BJ (cell line): ENCODE measurements at regions not wholly inside any gene's neighbourhood (a gene's known extent, or its start where the extent isn't known, plus 50 kb on each side); places are given as distances from the start of the nearest gene placed in this dataset.
A peak's percentile ranks its signal among the peaks of the same experiment; 100 is the strongest.

ENCODE experiments used
- CTCF ChIA-PET: fragments of 350-600 bp; formaldehyde crosslinking; extraction: SDS; loops from one replicate; lab custom pipeline; 2021; ENCODE audit warnings: antibody characterized with exemption, inconsistent platforms; lab: Yijun Ruan, JAX
- POLR2A ChIA-PET: fragments of 300-600 bp; sonication (Branson Sonifier 250); formaldehyde crosslinking; extraction: SDS; loops from one replicate; lab custom pipeline; 2021; ENCODE audit warnings: antibody characterized with exemption; lab: Charles Lee
- DNase-seq: peaks from one replicate; pipeline ENCODE4 v3.0.0-alpha.2; 2011; ENCODE audit warnings: low read depth
- H3K27me3 ChIP-seq: 2 replicates; pipeline ENCODE4 v1.6.0; 2011; ENCODE audit warnings: low read length; ENCODE audit not compliant: control insufficient read depth, insufficient read depth
- H3K36me3 ChIP-seq: 2 replicates; pipeline ENCODE4 v1.5.1; 2011; ENCODE audit warnings: low read length; ENCODE audit not compliant: control insufficient read depth, insufficient read depth
- H3K4me3 ChIP-seq: 2 replicates; pipeline ENCODE4 v1.5.1; 2011; ENCODE audit warnings: low read depth, mild to moderate bottlenecking, control low read depth, low read length
- TF ChIP-seq, protein P1 (sequence below): IDR thresholded peaks from 2 replicates; pipeline ENCODE4 v1.5.1; 2011; ENCODE audit warnings: low read depth, mild to moderate bottlenecking, control low read depth, inconsistent platforms, low read length, moderate library complexity; ENCODE audit not compliant: insufficient read depth

DNA sequence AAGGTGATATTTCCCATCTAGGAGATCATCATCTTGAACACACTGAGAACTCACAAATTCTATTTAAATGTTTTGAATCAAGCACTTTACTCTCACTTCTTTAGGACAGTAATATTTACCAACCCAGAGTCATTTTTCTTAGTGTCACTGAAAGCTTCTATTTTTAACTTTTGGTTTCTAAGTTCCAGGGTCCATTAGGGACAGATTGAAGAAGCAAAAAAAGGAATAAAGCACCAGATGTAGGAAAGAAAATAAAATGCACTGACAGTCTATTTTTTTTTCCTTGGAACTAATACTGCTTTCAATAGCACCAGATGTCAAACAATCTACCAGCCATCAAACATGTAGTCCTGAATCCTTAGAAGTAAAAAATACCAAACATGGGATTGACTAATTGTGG, 526.7 kb upstream of the LRRN3 start:
- no peak for DNase-seq
- ChIA-PET POLR2A (no interaction called here), CTCF (no interaction called here)
- no peaks in the 10 kb centered on the region for H3K36me3 ChIP-seq
- H3K27me3 ChIP-seq, result no peaks in the 10 kb centered on the region
- TF ChIP-seq, protein P1, sequence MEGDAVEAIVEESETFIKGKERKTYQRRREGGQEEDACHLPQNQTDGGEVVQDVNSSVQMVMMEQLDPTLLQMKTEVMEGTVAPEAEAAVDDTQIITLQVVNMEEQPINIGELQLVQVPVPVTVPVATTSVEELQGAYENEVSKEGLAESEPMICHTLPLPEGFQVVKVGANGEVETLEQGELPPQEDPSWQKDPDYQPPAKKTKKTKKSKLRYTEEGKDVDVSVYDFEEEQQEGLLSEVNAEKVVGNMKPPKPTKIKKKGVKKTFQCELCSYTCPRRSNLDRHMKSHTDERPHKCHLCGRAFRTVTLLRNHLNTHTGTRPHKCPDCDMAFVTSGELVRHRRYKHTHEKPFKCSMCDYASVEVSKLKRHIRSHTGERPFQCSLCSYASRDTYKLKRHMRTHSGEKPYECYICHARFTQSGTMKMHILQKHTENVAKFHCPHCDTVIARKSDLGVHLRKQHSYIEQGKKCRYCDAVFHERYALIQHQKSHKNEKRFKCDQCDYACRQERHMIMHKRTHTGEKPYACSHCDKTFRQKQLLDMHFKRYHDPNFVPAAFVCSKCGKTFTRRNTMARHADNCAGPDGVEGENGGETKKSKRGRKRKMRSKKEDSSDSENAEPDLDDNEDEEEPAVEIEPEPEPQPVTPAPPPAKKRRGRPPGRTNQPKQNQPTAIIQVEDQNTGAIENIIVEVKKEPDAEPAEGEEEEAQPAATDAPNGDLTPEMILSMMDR, result no peak
- H3K4me3 ChIP-seq, result no peak overlapping the region

DNA sequence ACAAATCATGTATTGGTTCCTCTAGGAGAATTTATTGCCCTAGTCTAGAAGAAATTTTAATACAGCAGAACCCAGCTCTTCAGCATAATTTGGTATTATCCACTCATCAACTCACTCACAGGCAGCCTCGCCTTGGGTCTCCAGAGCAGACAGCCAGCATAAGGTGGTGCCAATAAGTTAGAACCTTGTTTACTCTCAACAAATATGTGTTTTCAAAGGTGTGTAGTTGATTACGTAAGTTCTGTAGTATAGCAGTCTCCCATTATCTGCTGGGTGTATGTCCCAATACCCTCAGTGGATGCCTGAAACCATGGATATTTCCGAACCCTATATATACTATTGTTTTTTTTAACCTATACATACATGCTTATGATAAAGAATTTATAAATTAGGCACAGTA, 522.5 kb upstream of the LRRN3 start:
- CTCF ChIA-PET, result no interaction called here
- Histone ChIP-seq H3K27me3 (no peaks in the 10 kb centered on the region), H3K36me3 (no peaks in the 10 kb centered on the region), H3K4me3 (no peak overlapping the region)
- TF ChIP-seq, protein P1, result no peak
- POLR2A ChIA-PET, result no interaction called here
- DNase-seq, result no peak

DNA sequence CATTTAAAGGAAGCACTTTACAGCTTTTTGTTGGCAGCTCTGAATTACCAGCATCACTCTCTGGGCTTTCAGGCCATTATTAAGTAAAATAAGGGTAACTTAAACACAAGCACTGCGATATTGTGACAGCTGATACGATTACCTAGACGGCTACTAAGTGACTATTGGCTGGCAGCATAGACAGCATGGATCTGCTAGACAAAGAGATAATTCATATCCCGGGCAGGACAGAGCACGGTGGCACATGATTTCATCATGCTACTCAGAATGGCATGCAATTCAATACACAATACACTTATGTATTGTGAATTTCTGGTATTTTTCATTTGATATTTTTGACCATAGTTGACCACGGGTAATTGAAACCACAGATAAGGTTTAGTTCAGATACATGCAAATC, 522.0 kb upstream of the LRRN3 start:
- H3K36me3 ChIP-seq, result no peaks in the 10 kb centered on the region
- no peak for DNase-seq
- H3K27me3 ChIP-seq, result no peaks in the 10 kb centered on the region
- ChIA-PET CTCF (no interaction called here), POLR2A (interaction anchor here (0.5 kb wide), 1 partner anchor 37 kb away, joined by 3 read pairs; no protein-coding TSS in a partner anchor)
- H3K4me3 ChIP-seq, result no peak overlapping the region
- TF ChIP-seq, protein P1, result no peak

DNA sequence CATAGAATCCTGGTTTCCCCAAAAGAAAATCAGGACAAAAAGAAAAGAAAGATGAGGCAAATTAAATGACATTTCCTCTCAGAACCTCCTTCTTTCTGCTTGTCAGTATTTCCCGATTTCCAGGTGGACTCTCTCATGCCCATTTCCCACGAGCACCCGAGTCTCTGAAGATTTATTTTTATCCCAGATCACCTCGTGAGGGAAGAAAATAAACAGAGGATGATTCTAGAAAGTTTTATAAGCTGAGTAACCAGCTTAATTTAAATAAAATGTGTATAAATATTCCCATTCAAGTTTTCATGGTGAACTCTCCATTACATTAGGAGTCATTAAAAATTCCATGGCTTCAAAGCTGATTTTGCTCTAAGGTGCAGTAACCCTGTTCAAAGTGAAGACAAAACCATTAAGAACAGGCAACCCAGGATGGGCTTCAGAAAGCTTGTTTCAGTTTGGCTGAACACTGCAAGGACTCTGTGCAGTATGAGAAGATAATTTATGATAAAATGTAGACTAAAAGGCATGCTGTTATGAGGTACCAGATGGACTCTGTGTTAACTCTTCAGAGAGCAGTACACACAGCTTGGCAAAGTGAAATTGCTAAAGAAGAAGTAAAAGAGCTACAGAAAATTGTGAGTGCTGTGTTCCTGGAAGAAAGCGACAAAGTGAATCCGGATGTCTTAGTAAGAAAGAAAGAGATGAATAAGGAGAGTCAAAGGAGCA, 521.3 kb upstream of the LRRN3 start:
- Histone ChIP-seq H3K27me3 (no peaks in the 10 kb centered on the region), H3K4me3 (no peak overlapping the region), H3K36me3 (no peaks in the 10 kb centered on the region)
- TF ChIP-seq, protein P1, result no peak
- CTCF ChIA-PET, result no interaction called here
- no peak for DNase-seq
- POLR2A ChIA-PET, result interaction anchor here (0.5 kb wide), 1 partner anchor 36 kb away, joined by 3 read pairs; no protein-coding TSS in a partner anchor

DNA sequence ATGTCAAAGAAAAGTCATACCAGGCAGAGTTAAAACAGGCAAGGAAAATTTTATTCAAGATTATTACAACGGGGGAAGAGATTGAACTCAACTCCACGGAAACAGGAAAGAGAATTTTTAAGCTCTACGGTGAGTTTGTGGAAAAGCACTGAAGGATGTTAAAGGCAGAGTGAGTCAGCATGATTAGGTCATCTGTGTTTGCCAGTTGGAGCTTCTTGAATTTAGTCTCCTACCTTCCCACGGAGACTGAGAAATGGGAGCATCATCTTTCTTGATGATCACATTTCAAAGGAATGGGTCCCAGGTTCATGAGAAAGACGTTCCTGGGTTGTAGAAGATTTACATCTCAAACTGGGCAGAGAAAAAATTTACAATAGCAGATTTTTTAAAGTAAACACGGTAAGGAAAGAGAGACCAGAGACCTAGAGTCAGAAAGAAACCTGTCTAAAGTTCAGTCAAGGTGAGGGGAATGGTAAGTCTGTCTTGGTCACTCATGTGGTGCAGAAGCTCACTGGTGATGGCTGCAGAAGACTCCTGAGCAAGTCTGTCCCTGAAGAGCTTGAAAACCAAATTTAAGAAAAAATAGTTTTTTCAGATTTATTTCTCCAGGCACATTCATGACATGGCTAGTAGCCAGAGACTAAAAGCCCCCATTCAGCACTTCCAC, 516.9 kb upstream of the LRRN3 start:
- TF ChIP-seq, protein P1, result no peak
- CTCF ChIA-PET, result no interaction called here
- POLR2A ChIA-PET, result no interaction called here
- no peaks in the 10 kb centered on the region for H3K36me3 ChIP-seq
- peak; percentile 61 for DNase-seq
- no peaks in the 10 kb centered on the region for H3K27me3 ChIP-seq
- H3K4me3 ChIP-seq, result no peak overlapping the region
